Hematopoietic multipotent progenitor cell treated with erythropoietin and hydrocortisone succinate and interleukin-3 and kit ligand, for 8 days (in vitro differentiated cells): ENCODE measurements at regions not wholly inside any gene's neighbourhood (a gene's known extent, or its start where the extent isn't known, plus 50 kb on each side); places are given as distances from the start of the nearest gene placed in this dataset.
"Not testable (repeated sequence)": the region's sequence is repeated elsewhere in the genome, so short reads cannot be mapped to it uniquely, and the experiment has no call there.

Experiments used
- DNase-seq: peaks from one replicate; pipeline ENCODE4 v3.0.0-alpha.2; 2015

DNA sequence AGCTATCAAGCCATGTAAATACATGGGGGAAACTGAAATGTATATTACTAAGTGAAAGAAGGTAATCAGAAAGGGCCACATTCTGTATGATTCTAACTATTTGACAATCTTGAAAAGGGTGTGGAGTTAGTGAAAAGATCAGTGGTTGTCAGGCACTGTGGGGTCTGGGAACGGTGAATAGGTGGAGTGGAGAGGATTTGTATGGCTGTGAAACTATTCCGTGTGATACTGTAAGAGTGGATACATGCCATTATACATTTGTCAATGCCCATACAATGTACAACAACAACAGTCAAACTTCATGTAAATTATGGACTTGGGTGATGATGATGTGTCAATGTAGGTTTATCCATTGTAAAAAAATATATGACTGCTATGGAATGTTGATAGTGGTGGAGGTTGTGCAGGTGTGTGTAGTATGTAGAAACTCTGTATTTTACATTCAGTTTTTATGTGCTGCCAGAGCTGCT lies 1116.2 kb downstream of the SUCLG1 start:
- DNase-seq = peak; percentile 25

GRCh38 chr2:83340424-83340823 lies 1118.7 kb downstream of the SUCLG1 start:
- DNase-seq = peak; percentile 50

GRCh38 chr2:83339942-83340341 lies 1119.1 kb downstream of the SUCLG1 start:
- not testable (repeated sequence) for DNase-seq

DNA sequence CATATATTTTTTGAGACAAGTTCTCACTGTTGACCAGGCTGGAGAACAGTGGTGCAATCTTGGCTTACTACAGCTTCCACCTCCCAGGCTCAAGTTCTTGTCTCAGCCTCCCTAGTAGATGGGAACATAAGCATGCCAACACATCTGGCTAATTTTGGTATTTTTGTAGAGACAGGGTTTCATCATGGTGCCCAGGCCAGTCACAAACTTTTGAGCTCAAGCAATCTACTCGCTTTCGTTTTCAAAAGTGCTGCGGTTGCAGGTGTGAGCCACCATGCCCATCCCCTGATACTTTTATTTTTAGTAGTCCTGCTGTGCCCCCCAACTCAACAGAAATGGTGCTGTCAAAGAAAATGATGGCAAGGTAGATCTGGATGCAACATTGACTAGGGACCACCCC lies 1127.3 kb downstream of the SUCLG1 start:
- DNase-seq = no peak

- DNase-seq = no peak
These were observed 1136.0 kb downstream of the SUCLG1 start for GRCh38 chr2:83323038-83323437.

DNA sequence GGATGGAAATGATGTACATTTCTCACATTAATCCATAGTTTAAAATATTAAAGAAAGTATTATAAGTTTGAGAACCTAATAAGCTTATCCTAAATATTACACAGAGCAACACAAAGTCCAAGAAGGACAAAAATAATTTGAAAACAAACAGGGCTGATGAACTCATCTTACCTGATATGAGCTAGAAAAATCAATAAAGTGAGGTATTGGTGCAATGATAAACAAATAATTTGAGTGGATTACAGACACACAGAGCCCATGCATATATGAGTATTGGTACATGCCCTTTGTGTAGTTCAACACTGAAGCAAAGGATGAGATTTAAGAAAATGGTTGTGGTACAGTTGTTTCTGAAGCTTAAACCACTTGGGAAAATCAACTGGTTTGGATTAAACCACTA lies 1139.0 kb downstream of the SUCLG1 start:
- no peak for DNase-seq

GRCh38 chr2:83305758-83306378 lies 1153.2 kb downstream of the SUCLG1 start:
- DNase-seq = no peak

DNA sequence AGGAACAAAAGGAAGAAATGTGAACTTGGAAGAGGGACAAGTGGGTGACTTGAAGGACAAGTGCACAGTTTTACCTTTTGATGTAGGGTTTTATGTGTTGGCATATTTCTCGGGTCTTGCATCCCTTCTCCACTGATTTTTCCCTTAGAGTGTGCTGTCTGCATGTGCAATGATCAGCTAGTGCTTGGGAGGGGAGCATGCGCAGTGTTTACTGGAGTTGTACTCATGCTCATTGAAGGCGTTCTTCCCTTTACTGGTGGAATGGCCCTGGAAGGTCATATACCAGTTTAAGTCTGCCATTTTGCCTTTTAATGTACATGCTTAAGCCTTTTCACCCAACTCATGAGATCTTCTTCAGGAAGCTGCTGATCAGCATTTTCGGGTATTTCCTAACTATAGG lies 1168.0 kb downstream of the SUCLG1 start:
- DNase-seq = no peak

- DNase-seq = no peak
These were observed 1176.2 kb downstream of the SUCLG1 start for GRCh38 chr2:83282841-83283240.

DNA sequence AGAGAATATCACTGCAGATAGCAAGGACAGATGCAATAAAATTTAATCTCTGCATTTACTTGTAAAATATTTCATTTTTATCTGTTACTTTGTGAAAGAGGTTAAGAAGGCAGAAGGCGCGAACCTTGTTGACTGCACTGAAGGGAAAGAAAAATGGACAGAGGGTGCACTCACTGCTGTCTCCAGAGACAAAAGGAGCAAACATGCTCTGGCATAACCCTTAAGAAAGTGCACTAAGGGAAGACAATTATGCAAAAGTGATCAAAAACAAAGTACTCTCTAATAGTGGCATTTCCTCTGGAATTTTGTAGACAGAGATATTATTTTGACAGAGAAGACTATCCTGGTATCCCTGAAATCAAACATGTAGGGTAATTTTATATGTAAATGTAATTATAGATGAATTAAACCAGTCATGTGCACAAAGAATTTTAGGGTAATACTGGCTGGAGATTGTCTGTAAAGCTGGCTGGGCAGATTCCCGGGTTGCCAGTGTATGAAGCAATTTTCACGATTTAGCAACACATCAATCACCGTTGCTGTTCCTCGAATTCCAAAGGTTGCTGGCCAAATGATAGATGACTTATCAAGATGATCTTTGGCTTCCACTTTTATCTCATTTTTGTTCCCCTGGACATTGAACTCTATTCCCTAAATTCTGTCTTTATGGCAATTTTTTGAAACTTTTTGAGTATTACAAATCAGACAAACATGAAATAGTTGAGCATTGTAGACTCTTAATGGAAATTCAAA lies 1176.9 kb downstream of the SUCLG1 start:
- no peak for DNase-seq

DNA sequence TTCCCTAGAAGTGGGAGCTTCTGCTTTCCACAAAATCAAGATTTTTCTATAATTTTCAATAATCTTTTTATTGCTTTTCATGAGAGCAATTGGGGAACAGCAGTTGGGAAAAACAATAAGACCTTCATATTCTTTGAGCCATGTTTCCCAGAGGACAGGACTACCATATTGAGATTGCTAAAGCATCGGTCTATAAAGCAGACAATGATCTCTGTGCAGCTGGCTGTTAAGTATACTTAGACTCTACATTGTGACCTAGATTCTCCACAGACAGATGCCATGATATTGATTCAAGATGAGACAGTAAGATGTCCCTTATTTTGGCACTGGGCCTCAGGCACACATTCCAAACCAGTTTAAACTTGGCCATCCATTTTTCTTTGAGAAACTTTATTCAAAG lies 1178.7 kb downstream of the SUCLG1 start:
- no peak for DNase-seq

GRCh38 chr2:83273322-83273721 lies 1185.8 kb downstream of the SUCLG1 start:
- DNase-seq = no peak

GRCh38 chr2:83261591-83262136 lies 1197.4 kb downstream of the SUCLG1 start:
- DNase-seq = no peak

- no peak for DNase-seq
These were observed 1205.2 kb downstream of the SUCLG1 start for GRCh38 chr2:83253848-83254247.

- DNase-seq = no peak
These were observed 1207.7 kb downstream of the SUCLG1 start for GRCh38 chr2:83251321-83251872.

DNA sequence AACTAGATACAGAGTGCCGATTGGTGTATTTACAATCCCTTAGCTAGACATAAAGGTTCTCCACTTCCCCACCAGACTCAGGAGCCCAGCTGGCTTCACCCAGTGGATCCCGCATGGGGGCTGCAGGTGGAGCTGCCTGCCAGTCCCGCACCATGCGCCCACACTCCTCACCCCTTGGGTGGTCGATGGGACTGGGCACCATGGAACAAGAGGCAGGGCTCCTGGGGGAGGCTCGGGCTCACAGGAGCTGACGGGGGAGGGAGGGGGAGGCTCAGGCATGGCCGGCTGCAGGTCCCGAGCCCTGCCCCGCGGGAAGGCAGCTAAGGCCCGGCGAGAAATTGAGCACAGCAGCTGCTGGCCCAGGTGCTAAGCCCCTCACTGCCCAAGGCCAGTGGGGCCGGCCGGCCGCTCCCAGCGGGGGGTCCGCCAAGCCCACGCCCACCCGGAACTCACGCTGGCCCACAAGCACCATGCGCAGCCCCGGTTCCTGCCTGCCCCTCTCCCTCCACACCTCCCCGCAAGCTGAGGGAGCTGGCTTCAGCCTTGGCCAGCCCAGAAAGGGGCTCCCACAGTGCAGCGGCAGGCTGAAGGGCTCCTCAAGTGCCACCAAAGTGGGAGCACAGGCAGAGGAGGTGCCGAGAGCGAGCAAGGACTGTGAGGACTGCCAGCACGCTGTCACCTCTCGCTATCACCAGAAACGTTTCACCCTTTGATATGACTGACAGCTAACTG lies 1213.1 kb downstream of the SUCLG1 start:
- DNase-seq = not testable (repeated sequence)

- no peak for DNase-seq
These were observed 1218.5 kb downstream of the SUCLG1 start for GRCh38 chr2:83240611-83241010.

DNA sequence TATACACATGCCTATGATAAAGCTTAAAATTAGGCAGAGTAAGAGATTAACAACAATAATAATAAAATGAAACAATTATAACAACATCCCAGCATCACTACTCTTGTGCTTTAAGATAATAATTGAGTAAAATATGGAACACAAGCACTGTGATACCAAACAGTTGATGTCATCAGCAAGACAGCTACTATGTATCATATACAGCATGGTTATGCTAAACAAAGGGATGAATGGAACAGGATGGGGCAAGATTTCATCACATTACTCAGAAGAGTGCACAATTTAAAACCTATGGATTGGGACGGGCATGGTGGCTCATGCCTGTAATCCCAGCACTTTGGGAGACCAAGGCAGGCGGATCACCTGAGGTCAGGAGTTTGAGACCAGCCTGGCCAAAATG lies 1221.0 kb downstream of the SUCLG1 start:
- DNase-seq = no peak

DNA sequence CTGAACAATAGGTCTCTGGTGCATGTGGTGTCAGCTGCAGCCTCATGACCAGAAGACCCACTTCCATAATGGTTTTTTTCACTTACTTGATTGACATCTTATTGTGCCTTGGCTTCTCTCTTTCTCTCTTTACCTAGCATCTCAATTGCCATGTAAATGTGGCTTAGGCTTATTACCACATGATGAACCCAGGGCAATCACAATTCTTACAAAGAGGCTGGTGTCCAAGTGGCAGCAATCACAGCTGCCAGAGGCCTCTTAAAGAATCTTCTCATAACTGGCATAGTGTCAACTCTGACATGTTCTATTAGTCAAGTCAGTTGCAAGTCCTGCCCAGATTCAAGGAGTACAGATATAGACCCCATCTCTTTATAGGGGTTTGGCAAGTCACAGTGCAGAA lies 1224.8 kb downstream of the SUCLG1 start:
- no peak for DNase-seq

DNA sequence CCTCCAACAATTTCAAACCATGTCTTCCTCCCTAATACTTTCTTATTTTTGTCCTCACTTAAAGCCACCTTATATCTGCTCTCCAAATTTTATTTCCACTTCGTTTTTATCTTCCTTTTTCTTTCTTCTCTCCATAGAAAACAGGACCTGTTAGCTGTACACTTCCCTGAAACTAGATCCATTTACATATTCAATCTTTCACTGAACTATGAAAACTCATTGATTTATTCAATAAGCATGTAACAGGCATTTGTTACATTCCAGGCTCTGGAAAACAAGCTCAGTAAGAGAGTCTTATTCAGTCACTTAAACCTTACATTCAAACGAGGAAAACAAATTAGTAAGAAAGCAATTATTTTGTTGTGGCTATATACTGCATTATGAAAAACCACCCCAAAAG lies 1225.3 kb downstream of the SUCLG1 start:
- no peak for DNase-seq

GRCh38 chr2:83233326-83233725 lies 1225.8 kb downstream of the SUCLG1 start:
- DNase-seq = no peak

GRCh38 chr2:83229443-83229842 lies 1229.6 kb downstream of the SUCLG1 start:
- no peak for DNase-seq

- no peak for DNase-seq
These were observed 1234.4 kb downstream of the SUCLG1 start for GRCh38 chr2:83224591-83225200.
